K562 (cell line): ENCODE measurements at regions not wholly inside any gene's neighbourhood (a gene's known extent, or its start where the extent isn't known, plus 50 kb on each side); places are given as distances from the start of the nearest gene placed in this dataset.

Source experiments
- ATAC-seq: fragments of 200-7000 bp; cut with Tn5 transposase; 3 replicates; pipeline ENCODE4 v1.9.1; 2020; ENCODE audit warnings: moderate library complexity
- BruUV-seq: library from RNA; stranded (reverse); fragments of 400-500 nt; replicated peaks from 2 replicates; lab custom pipeline; 2021; lab: Mats Ljungman, UMichigan
- CTCF ChIA-PET: fragments of 300-600 bp; formaldehyde crosslinking; extraction: SDS; loops from one replicate; lab custom pipeline; 2021; ENCODE audit warnings: low intra/inter-chr PET ratio; lab: Yijun Ruan, JAX
- POLR2A ChIA-PET: fragments of 300-600, 350-650 bp; sonication (Branson Sonifier 250); formaldehyde crosslinking; extraction: SDS; loops from one replicate; lab custom pipeline; 2021; ENCODE audit warnings: antibody characterized with exemption, inconsistent platforms; lab: Yijun Ruan, JAX
- DNase-seq, 4 experiments: peaks; one replicate each; pipeline versions ENCODE4 v3.0.0 to v3.0.0-alpha.2; 2011 to 2018; ENCODE audit warnings: low spot score in 3 of 4, mixed read lengths in 3 of 4; ENCODE audit errors: extremely low read depth in 1 of 4
- FAIRE-seq: peaks from 2 replicates; lab custom pipeline; 2011; peaks lifted over from hg19 to GRCh38; lab: Jason Lieb, UNC
- H2AFZ ChIP-seq: 2 replicates; pipeline ENCODE4 v1.6.0; 2011; ENCODE audit warnings: low read depth, low read length, control low read depth, inconsistent platforms
- H3K27ac ChIP-seq: fragments of 200-600 bp; 3 replicates; pipeline ENCODE4 v1.8.0; 2011; ENCODE audit warnings: low read depth, mild to moderate bottlenecking, control low read depth, inconsistent platforms, low read length, moderate library complexity, mixed read lengths; ENCODE audit errors: extremely low read depth
- H3K27me3 ChIP-seq, 2 experiments: fragments of 300-600 bp in 1 of 2; 2 replicates in 1 of 2; 3 replicates in 1 of 2; pipeline versions ENCODE4 v1.6.0 to v1.8.0; 2011; ENCODE audit warnings: inconsistent platforms in 2 of 2, low read length in 2 of 2, mild to moderate bottlenecking in 1 of 2, mixed read lengths in 1 of 2, moderate library complexity in 1 of 2; ENCODE audit not compliant: control insufficient read depth in 2 of 2, insufficient read depth in 2 of 2
- H3K36me3 ChIP-seq: fragments of 300-600 bp; 3 replicates; pipeline ENCODE4 v1.8.0; 2011; ENCODE audit warnings: mild to moderate bottlenecking, low read length, inconsistent platforms; ENCODE audit not compliant: control insufficient read depth, insufficient read depth
- H3K4me1 ChIP-seq, 2 experiments: fragments of 200-600 bp in 1 of 2; replicated peaks in 1 of 2; 2 replicates in 1 of 2; 3 replicates in 1 of 2; pipeline versions ENCODE4 v1.5.1 to v1.8.0; 2011; ENCODE audit warnings: inconsistent platforms in 2 of 2, low read length in 2 of 2, mild to moderate bottlenecking in 1 of 2, mixed read lengths in 1 of 2, moderate library complexity in 1 of 2; ENCODE audit not compliant: control insufficient read depth in 2 of 2, insufficient read depth in 2 of 2
- H3K4me2 ChIP-seq: 2 replicates; pipeline ENCODE4 v1.6.1; 2011; ENCODE audit warnings: low read length, control low read depth, inconsistent platforms, mixed read lengths; ENCODE audit not compliant: insufficient read depth
- H3K4me3 ChIP-seq: fragments of 200-600 bp; sonication (generic), shearing (Covaris generic); 2 replicates; pipeline ENCODE4 v1.5.1; 2016; ENCODE audit warnings: control low read depth, inconsistent platforms
- H3K79me2 ChIP-seq: fragments of 200-600 bp; 3 replicates; pipeline ENCODE4 v1.8.0; 2011; ENCODE audit warnings: low read length, inconsistent platforms; ENCODE audit not compliant: control insufficient read depth, insufficient read depth
- H3K9ac ChIP-seq, 2 experiments: 2 replicates each; pipeline versions ENCODE4 v1.6.0 to v1.6.1; 2011; ENCODE audit warnings: low read depth in 2 of 2, low read length in 2 of 2, control low read depth in 1 of 2, inconsistent platforms in 1 of 2, mild to moderate bottlenecking in 1 of 2, mixed read lengths in 1 of 2; ENCODE audit not compliant: insufficient read depth in 1 of 2
- H3K9me1 ChIP-seq: one replicate; pipeline ENCODE4 v1.6.0; 2011; ENCODE audit warnings: inconsistent platforms, mild to moderate bottlenecking, low read length, moderate library complexity; ENCODE audit not compliant: control insufficient read depth, insufficient read depth
- H3K9me3 ChIP-seq: replicated peaks from 2 replicates; pipeline ENCODE4 v1.5.1; 2011; ENCODE audit warnings: low read depth, low read length, inconsistent platforms; ENCODE audit not compliant: control insufficient read depth, insufficient read depth
- H4K20me1 ChIP-seq: replicated peaks from 2 replicates; pipeline ENCODE4 v1.6.1; 2011; ENCODE audit warnings: low read length, inconsistent platforms, mixed read lengths; ENCODE audit not compliant: control insufficient read depth, insufficient read depth
- ARID4B ChIP-seq: sonication (generic); formaldehyde crosslinking; IDR thresholded peaks from 2 replicates; pipeline ENCODE4 v1.8.0; 2022; ENCODE audit warnings: mild to moderate bottlenecking, missing genetic modification reagents
- XRCC4 ChIP-seq: IDR thresholded peaks from one replicate; pipeline ENCODE4 v1.6.1; 2011; ENCODE audit not compliant: insufficient read depth, insufficient read length; ENCODE audit errors: extremely low read depth
- ZFP1 ChIP-seq: fragments of 450-650 bp; formaldehyde crosslinking; IDR thresholded peaks from 2 replicates; pipeline ENCODE4 v1.4.0; 2020; ENCODE audit warnings: mild to moderate bottlenecking, mixed read lengths
- ZHX1 ChIP-seq: fragments of 150-350 bp; conservative IDR thresholded peaks from 2 replicates; pipeline ENCODE4 v1.6.1; 2014; ENCODE audit warnings: low read length
- ZNF511 ChIP-seq: sonication (generic); formaldehyde crosslinking; IDR thresholded peaks from 2 replicates; pipeline ENCODE4 v1.8.0; 2022; ENCODE audit warnings: mild to moderate bottlenecking, missing genetic modification reagents
- ZNF561 ChIP-seq: fragments of 450-650 bp; formaldehyde crosslinking; conservative IDR thresholded peaks from 2 replicates; pipeline ENCODE4 v1.4.0; 2020; ENCODE audit warnings: mild to moderate bottlenecking, moderate library complexity
- in situ Hi-C: fragments of 300-500 bp; cut with MboI; formaldehyde crosslinking; loops from 4 replicates; pipeline ENCODE4 v1.15.0; 2018; ENCODE audit warnings: inconsistent platforms, mixed read lengths
- intact Hi-C: fragments of 100-400 bp; cut with micrococcal nuclease; formaldehyde crosslinking; loops from 2 replicates; pipeline ENCODE4 v1.14.2; 2022

- H4K20me1 ChIP-seq: no peaks in the 10 kb centered on the region
- H3K27me3 ChIP-seq: peaks cover 0 to 2% of the 10 kb centered on the region in 2 experiments; a peak in 3 of 5 replicates
- DNase-seq (no peak), FAIRE-seq (no peak), ATAC-seq (no peak)
- no peaks in the 10 kb centered on the region for H3K79me2 ChIP-seq
- H3K9me3 ChIP-seq: no peaks in the 10 kb centered on the region
- POLR2A ChIA-PET: no interaction called here
- H3K4me3 ChIP-seq: no peak overlapping the region
- H3K4me1 ChIP-seq: no peaks in the 10 kb centered on the region
- BruUV-seq: no TSS peak
- no peaks in the 10 kb centered on the region for H3K9me1 ChIP-seq
- in situ Hi-C loops (no loop called here), intact Hi-C loops (no loop called here)
- H3K27ac ChIP-seq: no peak overlapping the region
- no peak overlapping the region for H3K4me2 ChIP-seq
- TF ChIP-seq ZHX1 (no peak), ZNF511 (CRISPR knock-in tag) (no peak), XRCC4 (no peak), ARID4B (CRISPR knock-in tag) (no peak), ZNF561 (no peak), ZFP1 (CRISPR knock-in tag) (no peak)
- H3K9ac ChIP-seq: no peak overlapping the region
- no peaks in the 10 kb centered on the region for H3K36me3 ChIP-seq
- CTCF ChIA-PET: no interaction called here
- H2AFZ ChIP-seq: no peak overlapping the region
Observed at GRCh38 chr4:108519208-108519833, 101.1 kb upstream of the RPL34 start.
